Left hindlimb (tissue), 1 donor: ENCODE measurements at regions not wholly inside any gene's neighbourhood (a gene's known extent, or its start where the extent isn't known, plus 50 kb on each side); places are given as distances from the start of the nearest gene placed in this dataset.
"Not testable (repeated sequence)": the region's sequence is repeated elsewhere in the genome, so short reads cannot be mapped to it uniquely, and the experiment has no call there.

ENCODE experiments used
- DNase-seq: peaks from one replicate; pipeline ENCODE4 v3.0.0-alpha.2; 2018

GRCh38 chr1:4175566-4176405 is 275.7 kb upstream of the C1orf174 start:
- DNase-seq: no peak

- DNase-seq: no peak
Measured at GRCh38 chr1:4176841-4177240, 276.8 kb upstream of the C1orf174 start.

GRCh38 chr1:4177425-4178150 is 277.5 kb upstream of the C1orf174 start:
- DNase-seq: no peak

GRCh38 chr1:4178501-4179113 is 278.5 kb upstream of the C1orf174 start:
- DNase-seq: no peak

- no peak for DNase-seq
Measured at GRCh38 chr1:4179914-4180735, 280.1 kb upstream of the C1orf174 start.

GRCh38 chr1:4186486-4186885 is 286.4 kb upstream of the C1orf174 start:
- DNase-seq: not testable (repeated sequence)

GRCh38 chr1:4203501-4203900 is 303.4 kb upstream of the C1orf174 start:
- no peak for DNase-seq

GRCh38 chr1:4207183-4207582 is 307.1 kb upstream of the C1orf174 start:
- no peak for DNase-seq

- DNase-seq: no peak
Measured at GRCh38 chr1:4207842-4208692, 308.0 kb upstream of the C1orf174 start.

GRCh38 chr1:4210043-4210442 is 310.0 kb upstream of the C1orf174 start:
- DNase-seq: no peak

GRCh38 chr1:4212796-4213195 is 312.7 kb upstream of the C1orf174 start:
- DNase-seq: no peak

- DNase-seq: no peak
Measured at GRCh38 chr1:4213366-4213973, 313.4 kb upstream of the C1orf174 start.

- DNase-seq: no peak
Measured at GRCh38 chr1:4214826-4215225, 314.8 kb upstream of the C1orf174 start.

GRCh38 chr1:4215391-4215790 is 315.3 kb upstream of the C1orf174 start:
- no peak for DNase-seq

- no peak for DNase-seq
Measured at GRCh38 chr1:4216231-4216630, 316.2 kb upstream of the C1orf174 start.

- DNase-seq: no peak
Measured at GRCh38 chr1:4218619-4219018, 318.5 kb upstream of the C1orf174 start.

- DNase-seq: no peak
Measured at GRCh38 chr1:4219111-4219510, 319.0 kb upstream of the C1orf174 start.

- no peak for DNase-seq
Measured at GRCh38 chr1:4219826-4220225, 319.8 kb upstream of the C1orf174 start.

GRCh38 chr1:4220362-4220761 is 320.3 kb upstream of the C1orf174 start:
- DNase-seq: no peak

GRCh38 chr1:4221107-4221506 is 321.0 kb upstream of the C1orf174 start:
- DNase-seq: no peak

- no peak for DNase-seq
Measured at GRCh38 chr1:4224684-4225467, 324.8 kb upstream of the C1orf174 start.
